Stimulated activated CD4-positive, alpha-beta T cell treated with anti-CD3 and anti-CD28 coated beads, TNF-alpha, amount 100 ng/mL, for 48 hours (primary cell): ENCODE measurements at regions not wholly inside any gene's neighbourhood (a gene's known extent, or its start where the extent isn't known, plus 50 kb on each side); places are given as distances from the start of the nearest gene placed in this dataset.

Experiments
- DNase-seq, 3 donors: peaks; one replicate each; pipeline ENCODE4 v3.0.0-alpha.2; 2020; ENCODE audit warnings: low read depth in 3 of 3

GRCh38 chr2:126748188-126748760 lies 92.3 kb downstream of the GYPC start:
- no peak for DNase-seq

- no peak for DNase-seq
Observed at GRCh38 chr2:126748929-126749518, 93.1 kb downstream of the GYPC start.

GRCh38 chr2:126749537-126749936 lies 93.6 kb downstream of the GYPC start:
- no peak for DNase-seq

GRCh38 chr2:126750506-126750905 lies 94.5 kb downstream of the GYPC start:
- DNase-seq = no peak

- DNase-seq = no peak
Observed at GRCh38 chr2:126751477-126751876, 95.5 kb downstream of the GYPC start.

- DNase-seq = no peak
Observed at GRCh38 chr2:126752876-126753275, 96.9 kb downstream of the GYPC start.

- DNase-seq = no peak
Observed at GRCh38 chr2:126753501-126754212, 97.7 kb downstream of the GYPC start.

GRCh38 chr2:126754240-126755004 lies 98.5 kb downstream of the GYPC start:
- no peak for DNase-seq

GRCh38 chr2:126756125-126756524 lies 100.2 kb downstream of the GYPC start:
- no peak for DNase-seq

GRCh38 chr2:126761256-126761980 lies 105.5 kb downstream of the GYPC start:
- no peak for DNase-seq

- DNase-seq = peak in 1 of 3 donors; percentile 15
Observed at GRCh38 chr2:126761981-126762878, 106.3 kb downstream of the GYPC start.

GRCh38 chr2:126764686-126765265 lies 108.8 kb downstream of the GYPC start:
- DNase-seq = no peak

GRCh38 chr2:126765395-126765794 lies 109.4 kb downstream of the GYPC start:
- no peak for DNase-seq

GRCh38 chr2:126766295-126766968 lies 110.5 kb downstream of the GYPC start:
- no peak for DNase-seq

GRCh38 chr2:126766969-126767296 lies 111.0 kb downstream of the GYPC start:
- no peak for DNase-seq

- DNase-seq = no peak
Observed at GRCh38 chr2:126769118-126769517, 113.2 kb downstream of the GYPC start.

GRCh38 chr2:126770466-126770865 lies 114.5 kb downstream of the GYPC start:
- no peak for DNase-seq

- DNase-seq = no peak
Observed at GRCh38 chr2:126771094-126771493, 115.1 kb downstream of the GYPC start.

- no peak for DNase-seq
Observed at GRCh38 chr2:126771501-126772195, 115.7 kb downstream of the GYPC start.
